Activated CD8-positive, alpha-beta memory T cell treated with anti-CD3 and anti-CD28 coated beads, Interleukin-2, amount 10 ng/mL, durations not matched to agents 7 days and 5 days (primary cell): ENCODE measurements at regions not wholly inside any gene's neighbourhood (a gene's known extent, or its start where the extent isn't known, plus 50 kb on each side); places are given as distances from the start of the nearest gene placed in this dataset.
"Not testable (repeated sequence)": the region's sequence is repeated elsewhere in the genome, so short reads cannot be mapped to it uniquely, and the experiment has no call there.

Experiments
- ATAC-seq: fragments of 150-1000 bp; cut with Tn5 transposase; one replicate; pipeline ENCODE4 v1.10.0; 2021; ENCODE audit warnings: moderate library complexity
- CTCF ChIA-PET: fragments of 350-600 bp; sonication (Branson Sonifier 250); formaldehyde crosslinking; loops from one replicate; lab custom pipeline; 2021; ENCODE audit warnings: antibody characterized with exemption; lab: Charles Lee
- DNase-seq: peaks from one replicate; pipeline ENCODE4 v3.0.0-alpha.2; 2020
- H3K27ac Mint-ChIP-seq: one replicate; pipeline ENCODE4 v1.8.0; 2021; ENCODE audit warnings: mild to moderate bottlenecking, mixed read lengths
- H3K27me3 Mint-ChIP-seq: one replicate; pipeline ENCODE4 v1.8.0; 2021; ENCODE audit warnings: mixed read lengths
- H3K36me3 Mint-ChIP-seq: one replicate; pipeline ENCODE4 v1.8.0; 2021; ENCODE audit warnings: mild to moderate bottlenecking, mixed read lengths
- H3K4me1 Mint-ChIP-seq: one replicate; pipeline ENCODE4 v1.8.0; 2021; ENCODE audit warnings: mixed read lengths
- H3K4me3 Mint-ChIP-seq: one replicate; pipeline ENCODE4 v1.8.0; 2021; ENCODE audit warnings: mild to moderate bottlenecking, moderate library complexity, mixed read lengths
- H3K9me3 Mint-ChIP-seq: one replicate; pipeline ENCODE4 v1.8.0; 2022; ENCODE audit warnings: low read depth, mixed read lengths

DNA sequence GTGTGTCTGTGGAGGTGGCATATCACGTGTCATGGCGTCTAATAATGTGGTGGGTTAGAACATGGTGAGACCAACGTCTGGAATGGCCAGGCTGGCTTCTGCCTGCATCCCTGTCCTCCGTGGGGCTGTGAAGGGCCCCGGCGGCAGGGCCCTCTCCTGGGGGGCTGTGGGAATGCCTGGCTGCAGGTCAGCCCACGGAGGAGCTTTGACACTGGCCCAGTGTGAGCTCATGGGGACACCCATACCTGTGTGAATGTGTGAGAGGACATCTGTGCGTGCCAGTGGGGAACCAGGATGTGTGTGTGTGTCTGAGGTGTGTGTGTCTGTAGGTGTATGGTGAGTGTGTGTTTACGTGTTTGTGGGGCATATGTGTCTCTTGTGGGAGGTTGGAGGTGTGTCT, 300.1 kb downstream of the TEX29 start:
- DNase-seq (peak; percentile 1), ATAC-seq (no peak)
- Mint-ChIP-seq H3K27me3 (no peaks in the 10 kb centered on the region), H3K36me3 (no peaks in the 10 kb centered on the region), H3K4me3 (no peak overlapping the region), H3K27ac (no peak overlapping the region), H3K4me1 (no peaks in the 10 kb centered on the region), H3K9me3 (no peaks in the 10 kb centered on the region)
- CTCF ChIA-PET, result no interaction called here

DNA sequence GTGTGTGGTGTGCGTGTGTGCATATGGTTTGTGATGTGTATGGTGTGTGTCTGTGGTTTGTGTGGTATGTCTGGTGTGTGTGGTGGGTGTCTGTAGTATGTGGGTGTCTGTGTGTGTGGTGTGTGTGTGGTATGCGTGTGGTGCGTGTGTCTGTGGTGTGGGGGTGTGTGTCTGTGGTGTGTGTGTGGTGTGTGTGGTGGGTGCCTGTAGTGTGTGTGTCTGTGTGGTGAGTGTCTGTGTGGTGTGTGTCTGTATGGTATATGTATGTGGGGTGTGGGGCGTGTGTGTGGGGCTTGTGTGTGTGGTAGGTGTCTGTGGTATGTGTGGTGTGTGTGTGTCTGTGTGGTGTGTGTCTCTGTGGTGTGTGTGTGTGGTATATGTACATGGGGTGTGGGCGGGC, 300.7 kb downstream of the TEX29 start:
- Mint-ChIP-seq H3K27me3 (no peaks in the 10 kb centered on the region), H3K4me3 (no peak overlapping the region), H3K4me1 (no peaks in the 10 kb centered on the region), H3K36me3 (no peaks in the 10 kb centered on the region), H3K27ac (no peak overlapping the region), H3K9me3 (no peaks in the 10 kb centered on the region)
- CTCF ChIA-PET, result no interaction called here
- DNase-seq, result no peak
- no peak for ATAC-seq

- no peaks in the 10 kb centered on the region for H3K36me3 Mint-ChIP-seq
- no peak overlapping the region for H3K27ac Mint-ChIP-seq
- no peaks in the 10 kb centered on the region for H3K27me3 Mint-ChIP-seq
- no peaks in the 10 kb centered on the region for H3K4me1 Mint-ChIP-seq
- ATAC-seq, result peak; percentile 16
- no peak for DNase-seq
- H3K9me3 Mint-ChIP-seq, result no peaks in the 10 kb centered on the region
- no peak overlapping the region for H3K4me3 Mint-ChIP-seq
- CTCF ChIA-PET, result no interaction called here
Observed at GRCh38 chr13:111622051-111622531, 301.6 kb downstream of the TEX29 start.

GRCh38 chr13:111623208-111623607, 302.8 kb downstream of the TEX29 start:
- ATAC-seq (no peak), DNase-seq (no peak)
- Mint-ChIP-seq H3K9me3 (no peaks in the 10 kb centered on the region), H3K36me3 (no peaks in the 10 kb centered on the region), H3K27ac (no peak overlapping the region), H3K4me1 (no peaks in the 10 kb centered on the region), H3K27me3 (no peaks in the 10 kb centered on the region), H3K4me3 (no peak overlapping the region)
- CTCF ChIA-PET, result interaction anchor here (1.2 kb wide), 1 partner anchor 8 kb away, joined by 3 read pairs; no protein-coding TSS in a partner anchor

DNA sequence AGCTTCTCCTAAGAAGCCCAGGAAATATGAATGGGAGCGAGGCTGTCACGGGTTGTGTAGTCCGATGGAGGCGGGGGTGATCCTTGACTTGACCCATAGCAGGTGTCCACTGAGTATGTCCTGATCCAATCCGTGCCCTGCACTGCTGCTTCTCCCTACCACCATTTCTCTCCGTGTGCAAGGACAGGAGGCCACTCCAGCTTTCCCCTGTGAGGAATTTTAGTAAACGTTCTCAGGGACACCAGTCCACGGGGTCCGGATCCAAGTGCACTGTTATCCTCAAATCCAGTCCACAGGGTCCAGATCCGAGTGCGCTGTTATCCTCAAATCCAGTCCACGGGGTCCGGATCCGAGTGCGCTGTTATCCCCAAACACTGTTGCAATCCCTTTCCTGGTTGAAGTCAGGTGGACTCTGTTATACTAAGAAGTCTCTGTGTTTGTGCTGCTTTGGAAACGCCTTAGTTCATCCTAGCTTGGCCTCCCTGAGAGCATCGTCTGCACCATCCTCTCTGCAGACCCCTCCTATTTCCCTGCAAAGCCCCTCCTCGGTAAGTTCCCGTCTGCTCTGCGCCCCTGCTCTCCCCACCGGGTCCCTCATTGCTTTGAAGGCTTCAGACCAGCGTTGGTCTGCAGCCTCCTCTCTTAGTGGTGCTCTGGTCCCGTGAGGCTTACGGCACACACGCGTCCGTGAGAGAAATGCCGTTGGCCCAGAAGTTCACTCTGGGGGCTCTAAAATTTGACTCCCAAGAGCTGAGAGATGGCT, 303.5 kb downstream of the TEX29 start:
- Mint-ChIP-seq H3K4me3 (no peak overlapping the region), H3K27me3 (no peaks in the 10 kb centered on the region), H3K27ac (no peak overlapping the region), H3K36me3 (no peaks in the 10 kb centered on the region), H3K4me1 (no peaks in the 10 kb centered on the region), H3K9me3 (no peaks in the 10 kb centered on the region)
- no peak for ATAC-seq
- DNase-seq, result no peak
- CTCF ChIA-PET, result interaction anchor here (1.2 kb wide), 1 partner anchor 9 kb away, joined by 3 read pairs; no protein-coding TSS in a partner anchor

GRCh38 chr13:111625526-111626315, 305.3 kb downstream of the TEX29 start:
- H3K27ac Mint-ChIP-seq, result no peak overlapping the region
- no peak for DNase-seq
- H3K9me3 Mint-ChIP-seq, result no peaks in the 10 kb centered on the region
- H3K4me1 Mint-ChIP-seq, result no peaks in the 10 kb centered on the region
- no peak for ATAC-seq
- CTCF ChIA-PET, result no interaction called here
- H3K27me3 Mint-ChIP-seq, result no peaks in the 10 kb centered on the region
- H3K4me3 Mint-ChIP-seq, result no peak overlapping the region
- H3K36me3 Mint-ChIP-seq, result no peaks in the 10 kb centered on the region

- ATAC-seq (no peak), DNase-seq (no peak)
- Mint-ChIP-seq H3K27ac (no peak overlapping the region), H3K27me3 (no peaks in the 10 kb centered on the region), H3K4me1 (no peaks in the 10 kb centered on the region), H3K36me3 (no peaks in the 10 kb centered on the region), H3K9me3 (no peaks in the 10 kb centered on the region), H3K4me3 (no peak overlapping the region)
- CTCF ChIA-PET, result no interaction called here
Observed at GRCh38 chr13:111626371-111627305, 306.2 kb downstream of the TEX29 start.

DNA sequence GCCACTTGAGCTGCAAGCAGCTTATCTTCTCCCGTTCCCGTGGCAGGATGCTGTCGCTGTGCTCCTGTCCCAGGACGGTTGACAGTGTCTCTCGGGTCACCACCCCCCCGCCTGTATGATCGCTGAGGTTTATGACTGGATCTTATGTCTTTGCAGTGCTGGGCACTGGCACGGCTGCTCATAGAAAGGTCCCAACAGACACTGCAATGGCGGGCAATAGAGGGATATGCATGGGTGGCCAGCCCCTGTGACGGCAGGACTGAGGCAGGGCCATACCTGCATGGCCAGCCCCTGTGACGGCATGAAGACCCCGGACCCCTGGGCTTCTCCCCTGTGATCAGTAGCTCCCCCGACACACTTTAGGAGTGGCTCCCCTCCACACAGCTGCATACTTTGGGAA, 307.2 kb downstream of the TEX29 start:
- Mint-ChIP-seq H3K36me3 (no peaks in the 10 kb centered on the region), H3K9me3 (no peaks in the 10 kb centered on the region), H3K27ac (no peak overlapping the region), H3K27me3 (no peaks in the 10 kb centered on the region), H3K4me3 (no peak overlapping the region), H3K4me1 (no peaks in the 10 kb centered on the region)
- CTCF ChIA-PET, result no interaction called here
- DNase-seq (no peak), ATAC-seq (no peak)

GRCh38 chr13:111629016-111629415, 308.6 kb downstream of the TEX29 start:
- H3K9me3 Mint-ChIP-seq, result no peaks in the 10 kb centered on the region
- H3K27ac Mint-ChIP-seq, result no peak overlapping the region
- CTCF ChIA-PET, result no interaction called here
- no peaks in the 10 kb centered on the region for H3K27me3 Mint-ChIP-seq
- no peaks in the 10 kb centered on the region for H3K4me1 Mint-ChIP-seq
- no peaks in the 10 kb centered on the region for H3K36me3 Mint-ChIP-seq
- no peak overlapping the region for H3K4me3 Mint-ChIP-seq
- DNase-seq (no peak), ATAC-seq (no peak)

DNA sequence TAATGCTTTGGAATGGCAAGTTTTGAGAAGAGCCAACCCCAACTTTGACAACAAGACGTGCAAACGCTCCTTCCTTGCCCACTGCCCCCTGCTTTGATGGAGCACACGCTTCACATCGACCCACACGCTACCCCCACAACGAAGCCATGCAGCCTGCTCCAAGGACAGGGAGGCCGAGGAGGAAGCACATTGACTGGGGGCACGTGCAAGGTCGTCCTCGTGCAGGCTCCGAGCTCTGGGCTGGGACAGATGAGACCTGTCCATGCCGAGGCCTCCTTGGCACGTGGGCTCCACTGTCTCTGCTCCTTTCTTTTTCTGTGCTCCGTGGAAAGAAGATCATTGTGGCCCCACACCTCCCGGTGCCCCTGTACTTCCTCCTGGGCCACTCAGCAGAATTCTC, 309.0 kb downstream of the TEX29 start:
- Mint-ChIP-seq H3K27me3 (no peaks in the 10 kb centered on the region), H3K4me3 (no peak overlapping the region), H3K36me3 (no peaks in the 10 kb centered on the region), H3K9me3 (no peaks in the 10 kb centered on the region), H3K27ac (no peak overlapping the region), H3K4me1 (no peaks in the 10 kb centered on the region)
- ATAC-seq (no peak), DNase-seq (no peak)
- CTCF ChIA-PET, result no interaction called here

GRCh38 chr13:111629926-111630325, 309.5 kb downstream of the TEX29 start:
- DNase-seq, result no peak
- H3K27me3 Mint-ChIP-seq, result no peaks in the 10 kb centered on the region
- no peaks in the 10 kb centered on the region for H3K9me3 Mint-ChIP-seq
- H3K4me1 Mint-ChIP-seq, result no peaks in the 10 kb centered on the region
- H3K27ac Mint-ChIP-seq, result no peak overlapping the region
- no peaks in the 10 kb centered on the region for H3K36me3 Mint-ChIP-seq
- no peak overlapping the region for H3K4me3 Mint-ChIP-seq
- ATAC-seq, result no peak
- CTCF ChIA-PET, result no interaction called here

DNA sequence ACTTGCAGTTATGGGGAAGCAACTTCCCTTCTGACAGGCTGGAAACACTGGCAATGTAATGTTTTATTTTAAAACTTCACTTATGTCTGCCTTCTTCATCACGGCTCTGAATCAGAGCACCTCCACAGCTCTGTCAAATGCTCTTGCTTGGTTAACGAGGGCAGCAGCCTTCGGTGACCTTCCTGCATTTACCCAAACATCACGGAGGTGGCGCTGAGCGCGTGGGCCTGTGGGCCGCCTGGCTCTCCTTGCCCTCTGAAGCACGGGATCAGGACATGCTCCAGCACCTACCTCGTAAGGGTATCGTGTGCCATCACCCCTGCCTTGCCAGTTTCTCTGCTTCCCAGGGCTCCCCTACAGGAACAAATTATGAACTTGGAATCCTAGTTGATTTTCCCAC, 310.0 kb downstream of the TEX29 start:
- H3K27ac Mint-ChIP-seq, result no peak overlapping the region
- no peak for ATAC-seq

GRCh38 chr13:111631271-111631670, 310.8 kb downstream of the TEX29 start:
- H3K4me3 Mint-ChIP-seq, CTCF ChIA-PET, H3K36me3 Mint-ChIP-seq, ATAC-seq, H3K27ac Mint-ChIP-seq, H3K27me3 Mint-ChIP-seq, H3K4me1 Mint-ChIP-seq, H3K9me3 Mint-ChIP-seq: not testable (repeated sequence)
- peak; percentile 9 for DNase-seq

More for the DNA sequence above, 310.0 kb downstream of the TEX29 start:
- Mint-ChIP-seq H3K9me3 (no peaks in the 10 kb centered on the region), H3K36me3 (no peaks in the 10 kb centered on the region), H3K4me3 (no peak overlapping the region), H3K27me3 (no peaks in the 10 kb centered on the region), H3K4me1 (no peaks in the 10 kb centered on the region)
- no peak for DNase-seq
- CTCF ChIA-PET, result no interaction called here
